GM12892 (cell line): ENCODE measurements at regions not wholly inside any gene's neighbourhood (a gene's known extent, or its start where the extent isn't known, plus 50 kb on each side); places are given as distances from the start of the nearest gene placed in this dataset.

ENCODE experiments used
- POLR2A ChIP-seq: IDR thresholded peaks from 2 replicates; pipeline ENCODE4 v1.6.1; 2011; ENCODE audit warnings: low read depth, low read length, control low read depth
- POLR2AphosphoS5 ChIP-seq: IDR thresholded peaks from 2 replicates; pipeline ENCODE4 v1.6.1; 2011; ENCODE audit warnings: low read depth, low read length, control low read depth
- TAF1 ChIP-seq: IDR thresholded peaks from 2 replicates; pipeline ENCODE4 v1.6.1; 2011; ENCODE audit warnings: low read depth, mild to moderate bottlenecking, control low read depth, low read length, borderline replicate concordance

- TF ChIP-seq TAF1, result no peak
- no peak for TF ChIP-seq POLR2A
- no peak for TF ChIP-seq POLR2AphosphoS5
Measured at GRCh38 chr10:100670368-100670767, 75.0 kb upstream of the PAX2 start.
